Uterus (tissue), 3 donors: ENCODE measurements at regions not wholly inside any gene's neighbourhood (a gene's known extent, or its start where the extent isn't known, plus 50 kb on each side); places are given as distances from the start of the nearest gene placed in this dataset.

Source experiments
- DNase-seq, 2 donors: peaks; one replicate each; pipeline ENCODE4 v3.0.0-alpha.2; 2019 to 2020
- H3K27ac ChIP-seq, 2 donors: fragments of 200-600 bp; sonication (generic); 1 replicate in 1 of 2; 2 replicates in 1 of 2; pipeline ENCODE4 v1.5.1; 2016 to 2018
- H3K27me3 ChIP-seq, 2 donors: fragments of 200-600 bp; sonication (generic); one replicate each; pipeline ENCODE4 v1.5.1; 2018 to 2019; ENCODE audit warnings: control low read depth in 1 of 2
- H3K36me3 ChIP-seq, 2 donors: fragments of 200-600 bp; sonication (generic); one replicate each; pipeline ENCODE4 v1.5.1; 2019; ENCODE audit warnings: control low read depth in 1 of 2
- H3K4me1 ChIP-seq, 2 donors: fragments of 200-600 bp; sonication (generic); one replicate each; pipeline ENCODE4 v1.5.1; 2018 to 2019; ENCODE audit warnings: control low read depth in 1 of 2
- H3K4me3 ChIP-seq, 2 donors: fragments of 200-600 bp; sonication (generic); 1 replicate in 1 of 2; 2 replicates in 1 of 2; pipeline ENCODE4 v1.5.1; 2018 to 2019; ENCODE audit warnings: mild to moderate bottlenecking in 1 of 2
- H3K9me3 ChIP-seq, 2 donors: fragments of 200-600 bp; sonication (generic); one replicate each; pipeline ENCODE4 v1.5.1; 2019; ENCODE audit warnings: control low read depth in 1 of 2
- CTCF ChIP-seq, 4 experiments: fragments of 200-600 bp in 2 of 4; fragments of 450-650 bp in 2 of 4; sonication (generic) in 2 of 4; IDR thresholded peaks; one replicate each; pipeline ENCODE4 v1.5.1; 2016 to 2019; ENCODE audit warnings: antibody characterized with exemption in 4 of 4, mild to moderate bottlenecking in 2 of 4, moderate library complexity in 1 of 4
- POLR2A ChIP-seq, 2 donors: fragments of 450-650 bp; IDR thresholded peaks; one replicate each; pipeline ENCODE4 v1.6.1; 2016; ENCODE audit warnings: antibody characterized with exemption in 2 of 2, mild to moderate bottlenecking in 1 of 2, moderate library complexity in 1 of 2
- intact Hi-C: fragments of 100-400 bp; cut with DNase I; formaldehyde crosslinking; loops from one replicate; pipeline ENCODE4 v1.15.1; 2023; ENCODE audit warnings: low total_unique reads
- donor health status: DM: yes; HTN: yes; CAD: no.

GRCh38 chr9:81522716-81523551 lies 166.4 kb downstream of the TLE1 start:
- intact Hi-C loops: no loop called here

GRCh38 chr9:81521892-81522291 lies 167.5 kb downstream of the TLE1 start:
- no peak for TF ChIP-seq CTCF (IDR thresholded peaks at IDR 0.05)
- TF ChIP-seq POLR2A (IDR thresholded peaks at IDR 0.05): no peak
- Histone ChIP-seq H3K36me3 (no peaks in the 10 kb centered on the region), H3K27ac (no peak overlapping the region), H3K4me1 (no peaks in the 10 kb centered on the region), H3K9me3 (no peaks in the 10 kb centered on the region), H3K27me3 (no peaks in the 10 kb centered on the region), H3K4me3 (no peak overlapping the region)
- intact Hi-C loops: no loop called here
- no peak for DNase-seq

More at GRCh38 chr9:81522716-81523551, 166.4 kb downstream of the TLE1 start:
- Histone ChIP-seq H3K4me3 (no peak overlapping the region), H3K27ac (no peak overlapping the region), H3K9me3 (no peaks in the 10 kb centered on the region), H3K36me3 (no peaks in the 10 kb centered on the region), H3K4me1 (no peaks in the 10 kb centered on the region), H3K27me3 (no peaks in the 10 kb centered on the region)
- DNase-seq: no peak
- no peak for TF ChIP-seq POLR2A (IDR thresholded peaks at IDR 0.05)
- TF ChIP-seq CTCF (IDR thresholded peaks at IDR 0.05): peak; percentile 49 to 63 (median 52)

- no peaks in the 10 kb centered on the region for H3K9me3 ChIP-seq
- H3K4me1 ChIP-seq: no peaks in the 10 kb centered on the region
- no peaks in the 10 kb centered on the region for H3K36me3 ChIP-seq
- no peak for DNase-seq
- H3K27ac ChIP-seq: no peak overlapping the region
- intact Hi-C loops: no loop called here
- no peak overlapping the region for H3K4me3 ChIP-seq
- H3K27me3 ChIP-seq: no peaks in the 10 kb centered on the region
- TF ChIP-seq CTCF (IDR thresholded peaks at IDR 0.05): no peak
- TF ChIP-seq POLR2A (IDR thresholded peaks at IDR 0.05): no peak
These were observed 169.4 kb downstream of the TLE1 start for GRCh38 chr9:81519816-81520495.

GRCh38 chr9:81517954-81518353 lies 171.4 kb downstream of the TLE1 start:
- Histone ChIP-seq H3K27ac (no peak overlapping the region), H3K36me3 (no peaks in the 10 kb centered on the region), H3K27me3 (no peaks in the 10 kb centered on the region), H3K9me3 (no peaks in the 10 kb centered on the region), H3K4me3 (no peak overlapping the region), H3K4me1 (no peaks in the 10 kb centered on the region)
- DNase-seq: no peak
- intact Hi-C loops: no loop called here
- no peak for TF ChIP-seq CTCF (IDR thresholded peaks at IDR 0.05)
- no peak for TF ChIP-seq POLR2A (IDR thresholded peaks at IDR 0.05)

- H3K9me3 ChIP-seq: no peaks in the 10 kb centered on the region
- DNase-seq: no peak
- no peak overlapping the region for H3K27ac ChIP-seq
These were observed 176.3 kb downstream of the TLE1 start for GRCh38 chr9:81513059-81513458.

More at GRCh38 chr9:81513059-81513458, 176.3 kb downstream of the TLE1 start:
- Histone ChIP-seq H3K4me1 (no peaks in the 10 kb centered on the region), H3K4me3 (no peak overlapping the region), H3K27me3 (no peaks in the 10 kb centered on the region), H3K36me3 (no peaks in the 10 kb centered on the region)
- TF ChIP-seq CTCF (IDR thresholded peaks at IDR 0.05) (no peak), POLR2A (IDR thresholded peaks at IDR 0.05) (no peak)
- intact Hi-C loops: no loop called here
